Mesendoderm (in vitro differentiated cells): ENCODE measurements at regions not wholly inside any gene's neighbourhood (a gene's known extent, or its start where the extent isn't known, plus 50 kb on each side); places are given as distances from the start of the nearest gene placed in this dataset.

Experiments
- DNase-seq: peaks from one replicate; pipeline ENCODE4 v3.0.0; 2013
- H2AK5ac ChIP-seq: 2 replicates; pipeline ENCODE4 v1.6.1; 2013; ENCODE audit warnings: low read length, inconsistent platforms
- H2BK120ac ChIP-seq: 2 replicates; pipeline ENCODE4 v1.6.1; 2013; ENCODE audit warnings: low read depth, mild to moderate bottlenecking, low read length, moderate library complexity, mixed read lengths
- H2BK15ac ChIP-seq: replicated peaks from 2 replicates; pipeline ENCODE4 v1.6.1; 2013; ENCODE audit warnings: low read depth, mild to moderate bottlenecking, moderate library complexity
- H2BK5ac ChIP-seq: 2 replicates; pipeline ENCODE4 v1.6.1; 2013; ENCODE audit warnings: low read length, inconsistent platforms
- H3K18ac ChIP-seq: 2 replicates; pipeline ENCODE4 v1.6.1; 2013; ENCODE audit warnings: mild to moderate bottlenecking, low read length, mixed read lengths
- H3K23ac ChIP-seq: one replicate; pipeline ENCODE4 v1.6.1; 2013; ENCODE audit warnings: low read length
- H3K27ac ChIP-seq: 2 replicates; pipeline ENCODE4 v1.5.1; 2013; ENCODE audit warnings: low read depth, mild to moderate bottlenecking, inconsistent platforms, low read length, moderate library complexity
- H3K27me3 ChIP-seq: 2 replicates; pipeline ENCODE4 v1.6.1; 2013; ENCODE audit warnings: low read length, control low read depth, mild to moderate bottlenecking, inconsistent platforms; ENCODE audit not compliant: insufficient read depth, poor library complexity
- H3K36me3 ChIP-seq: 2 replicates; pipeline ENCODE4 v1.6.1; 2013; ENCODE audit warnings: low read length, inconsistent platforms; ENCODE audit not compliant: control insufficient read depth, insufficient read depth
- H3K4ac ChIP-seq: one replicate; pipeline ENCODE4 v1.6.1; 2013; ENCODE audit warnings: low read depth, mild to moderate bottlenecking, low read length, moderate library complexity
- H3K4me1 ChIP-seq: 2 replicates; pipeline ENCODE4 v1.6.1; 2013; ENCODE audit warnings: low read depth, low read length, inconsistent platforms; ENCODE audit not compliant: control insufficient read depth
- H3K4me2 ChIP-seq: 2 replicates; pipeline ENCODE4 v1.6.1; 2013; ENCODE audit warnings: low read length
- H3K4me3 ChIP-seq: 2 replicates; pipeline ENCODE4 v1.5.1; 2013; ENCODE audit warnings: mild to moderate bottlenecking, low read length
- H3K56ac ChIP-seq: one replicate; pipeline ENCODE4 v1.6.1; 2013; ENCODE audit warnings: low read length
- H3K79me1 ChIP-seq: 2 replicates; pipeline ENCODE4 v1.6.1; 2013; ENCODE audit warnings: low read length, inconsistent platforms
- H3K79me2 ChIP-seq: 2 replicates; pipeline ENCODE4 v1.6.1; 2013; ENCODE audit warnings: mild to moderate bottlenecking, low read length; ENCODE audit not compliant: control insufficient read depth, insufficient read depth
- H3K9ac ChIP-seq: 2 replicates; pipeline ENCODE4 v1.6.1; 2013; ENCODE audit warnings: low read length, inconsistent platforms
- H4K5ac ChIP-seq: one replicate; pipeline ENCODE4 v1.6.1; 2013; ENCODE audit warnings: low read length
- H4K8ac ChIP-seq: one replicate; pipeline ENCODE4 v1.6.1; 2013; ENCODE audit warnings: low read depth, mild to moderate bottlenecking, control low read depth, low read length, moderate library complexity
- WGBS: extraction: QIAGEN DNeasy Blood & Tissue Kit; methylation state at CpG from one replicate; pipeline ENCODE4 v1.1.7; 2013; ENCODE audit warnings: low lambda C conversion rate, missing lambda C conversion rate; ENCODE audit not compliant: insufficient coverage; ENCODE audit errors: extremely low coverage; 5-methylcytosine and 5-hydroxymethylcytosine counted together

GRCh38 chr17:71985111-71986039, 135.4 kb upstream of the SOX9 start:
- no peak overlapping the region for H4K5ac ChIP-seq
- H2BK15ac ChIP-seq = no peak overlapping the region
- no peak overlapping the region for H2BK120ac ChIP-seq
- H3K27ac ChIP-seq = no peak overlapping the region
- H3K9ac ChIP-seq = no peak overlapping the region
- H2BK5ac ChIP-seq = no peak overlapping the region
- no peaks in the 10 kb centered on the region for H3K4me1 ChIP-seq
- H3K18ac ChIP-seq = no peak overlapping the region
- H4K8ac ChIP-seq = no peak overlapping the region
- no peaks in the 10 kb centered on the region for H3K27me3 ChIP-seq
- H3K79me1 ChIP-seq = no peaks in the 10 kb centered on the region
- H3K4me3 ChIP-seq = no peak overlapping the region
- no peak overlapping the region for H3K4me2 ChIP-seq
- H3K36me3 ChIP-seq = no peaks in the 10 kb centered on the region
- no peak overlapping the region for H3K56ac ChIP-seq
- no peak overlapping the region for H3K4ac ChIP-seq
- DNase-seq = no peak
- no peaks in the 10 kb centered on the region for H3K79me2 ChIP-seq
- no peak overlapping the region for H2AK5ac ChIP-seq
- no CpG with 5 or more reads among the region's 3 CpGs for WGBS
- H3K23ac ChIP-seq = no peak overlapping the region

DNA sequence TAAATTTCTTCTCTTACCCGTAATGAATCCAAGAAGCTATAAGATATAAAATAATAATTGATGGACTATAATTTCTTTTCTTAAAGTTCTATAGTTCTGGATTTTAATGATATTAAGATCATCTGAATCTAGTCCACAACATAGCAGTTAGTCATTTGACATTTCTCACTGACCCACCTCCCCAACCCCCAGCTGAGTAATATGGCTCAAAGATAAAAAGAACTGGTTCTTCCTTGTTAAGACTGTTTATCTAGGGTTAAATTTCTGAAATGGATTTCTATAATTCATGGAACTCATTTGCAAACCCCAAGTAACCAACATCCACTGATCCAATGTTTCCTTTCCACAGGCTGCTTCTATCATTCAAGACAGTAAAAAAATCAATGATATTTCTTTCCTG, 133.9 kb upstream of the SOX9 start:
- Histone ChIP-seq H3K4ac (no peak overlapping the region), H4K5ac (no peak overlapping the region), H2BK15ac (no peak overlapping the region), H3K23ac (no peak overlapping the region), H2AK5ac (no peak overlapping the region), H3K9ac (no peak overlapping the region), H3K56ac (no peak overlapping the region), H3K4me2 (no peak overlapping the region), H3K27ac (no peak overlapping the region), H2BK120ac (no peak overlapping the region), H3K4me1 (no peaks in the 10 kb centered on the region), H3K79me2 (no peaks in the 10 kb centered on the region), H3K4me3 (no peak overlapping the region), H2BK5ac (no peak overlapping the region), H3K36me3 (no peaks in the 10 kb centered on the region), H3K27me3 (no peaks in the 10 kb centered on the region), H4K8ac (no peak overlapping the region), H3K18ac (no peak overlapping the region), H3K79me1 (no peaks in the 10 kb centered on the region)
- DNase-seq = no peak
- WGBS = no CpG with 5 or more reads among the region's 1 CpG

DNA sequence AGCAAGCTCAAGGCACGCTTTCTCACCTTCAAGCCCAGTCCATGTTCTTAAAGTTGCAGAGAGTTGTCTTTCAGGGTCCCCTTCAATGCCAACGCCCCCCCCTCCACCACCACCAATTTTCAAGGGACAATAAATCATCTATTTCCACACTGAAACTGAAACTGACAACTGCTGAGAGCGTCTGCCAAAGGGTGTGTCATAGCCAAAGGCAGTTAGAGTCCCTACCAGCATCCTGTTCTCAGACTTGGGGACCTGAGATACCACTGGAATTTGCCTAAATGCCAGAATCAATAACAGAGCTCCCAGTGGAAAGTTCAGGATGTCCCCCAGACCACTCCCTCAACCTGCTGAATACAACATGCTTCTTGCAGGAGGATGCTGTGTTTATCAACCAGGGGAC, 133.2 kb upstream of the SOX9 start:
- no peaks in the 10 kb centered on the region for H3K36me3 ChIP-seq
- H4K5ac ChIP-seq = no peak overlapping the region
- H2BK15ac ChIP-seq = no peak overlapping the region
- H3K27me3 ChIP-seq = no peaks in the 10 kb centered on the region
- no peak overlapping the region for H3K9ac ChIP-seq
- no peaks in the 10 kb centered on the region for H3K79me2 ChIP-seq
- H3K18ac ChIP-seq = no peak overlapping the region
- no peak overlapping the region for H2BK5ac ChIP-seq
- no peak overlapping the region for H4K8ac ChIP-seq
- no peaks in the 10 kb centered on the region for H3K79me1 ChIP-seq
- no peaks in the 10 kb centered on the region for H3K4me1 ChIP-seq
- H3K4ac ChIP-seq = no peak overlapping the region
- H3K4me3 ChIP-seq = no peak overlapping the region
- no peak overlapping the region for H3K23ac ChIP-seq
- H3K27ac ChIP-seq = no peak overlapping the region
- H3K4me2 ChIP-seq = no peak overlapping the region
- H2BK120ac ChIP-seq = no peak overlapping the region
- DNase-seq = peak; percentile 35
- WGBS = no CpG with 5 or more reads among the region's 3 CpGs
- no peak overlapping the region for H3K56ac ChIP-seq
- no peak overlapping the region for H2AK5ac ChIP-seq

DNA sequence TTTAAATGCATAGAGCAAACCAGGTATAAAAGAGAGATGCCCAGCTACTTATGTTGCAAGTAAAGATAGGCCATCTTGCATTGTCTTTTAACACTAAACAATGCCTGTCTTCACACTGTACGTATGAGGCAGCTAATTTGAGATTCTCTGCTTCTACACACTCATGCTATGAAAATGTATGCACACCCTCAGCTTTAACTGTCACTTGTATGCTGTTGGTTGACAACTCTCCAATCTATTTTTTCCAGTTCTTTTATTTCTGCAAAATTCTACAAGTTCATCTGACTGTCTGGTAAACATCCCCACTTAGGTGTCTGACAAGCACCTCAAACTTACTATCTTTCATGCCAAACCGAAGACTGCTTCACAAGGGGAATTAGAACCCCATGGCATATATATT, 131.7 kb upstream of the SOX9 start:
- Histone ChIP-seq H2BK120ac (no peak overlapping the region), H3K23ac (no peak overlapping the region), H2BK15ac (no peak overlapping the region), H3K4me2 (no peak overlapping the region), H3K36me3 (no peaks in the 10 kb centered on the region), H4K5ac (no peak overlapping the region), H3K56ac (no peak overlapping the region), H3K9ac (no peak overlapping the region), H3K4me1 (no peaks in the 10 kb centered on the region), H3K4ac (no peak overlapping the region), H2BK5ac (no peak overlapping the region), H3K79me1 (no peaks in the 10 kb centered on the region), H3K27me3 (no peaks in the 10 kb centered on the region), H3K79me2 (no peaks in the 10 kb centered on the region), H3K27ac (no peak overlapping the region), H2AK5ac (no peak overlapping the region), H3K18ac (no peak overlapping the region), H3K4me3 (no peak overlapping the region), H4K8ac (no peak overlapping the region)
- no peak for DNase-seq
- no CpG with 5 or more reads among the region's 2 CpGs for WGBS

- DNase-seq = no peak
- no peak overlapping the region for H3K18ac ChIP-seq
- no peaks in the 10 kb centered on the region for H3K36me3 ChIP-seq
- no peak overlapping the region for H2AK5ac ChIP-seq
- no peaks in the 10 kb centered on the region for H3K79me2 ChIP-seq
- no peak overlapping the region for H3K27ac ChIP-seq
- no peaks in the 10 kb centered on the region for H3K79me1 ChIP-seq
- no peak overlapping the region for H3K4me2 ChIP-seq
- no peak overlapping the region for H4K5ac ChIP-seq
- H2BK5ac ChIP-seq = no peak overlapping the region
- no peak overlapping the region for H2BK15ac ChIP-seq
- no CpG with 5 or more reads among the region's 8 CpGs for WGBS
- no peak overlapping the region for H2BK120ac ChIP-seq
- H3K4me1 ChIP-seq = no peaks in the 10 kb centered on the region
- no peak overlapping the region for H3K56ac ChIP-seq
- no peak overlapping the region for H3K9ac ChIP-seq
- no peak overlapping the region for H4K8ac ChIP-seq
- H3K4ac ChIP-seq = no peak overlapping the region
- H3K27me3 ChIP-seq = no peaks in the 10 kb centered on the region
- H3K23ac ChIP-seq = no peak overlapping the region
- no peak overlapping the region for H3K4me3 ChIP-seq
These were observed 127.5 kb upstream of the SOX9 start for GRCh38 chr17:71993363-71993762.

- H2BK120ac ChIP-seq = no peak overlapping the region
- H3K79me1 ChIP-seq = no peaks in the 10 kb centered on the region
- H3K27me3 ChIP-seq = no peaks in the 10 kb centered on the region
- DNase-seq = no peak
- H3K4ac ChIP-seq = no peak overlapping the region
- no peak overlapping the region for H3K56ac ChIP-seq
- WGBS = no CpG with 5 or more reads among the region's 2 CpGs
- H3K27ac ChIP-seq = no peak overlapping the region
- no peak overlapping the region for H3K4me2 ChIP-seq
- no peak overlapping the region for H2BK15ac ChIP-seq
- no peak overlapping the region for H4K5ac ChIP-seq
- H2BK5ac ChIP-seq = no peak overlapping the region
- H3K23ac ChIP-seq = no peak overlapping the region
- no peaks in the 10 kb centered on the region for H3K79me2 ChIP-seq
- no peak overlapping the region for H3K18ac ChIP-seq
- H3K4me1 ChIP-seq = no peaks in the 10 kb centered on the region
- H3K4me3 ChIP-seq = no peak overlapping the region
- H3K36me3 ChIP-seq = no peaks in the 10 kb centered on the region
- no peak overlapping the region for H4K8ac ChIP-seq
- H2AK5ac ChIP-seq = no peak overlapping the region
- H3K9ac ChIP-seq = no peak overlapping the region
These were observed 125.2 kb upstream of the SOX9 start for GRCh38 chr17:71995590-71995989.
